ENCODE measurements at regions not wholly inside any gene's neighbourhood (a gene's known extent, or its start where the extent isn't known, plus 50 kb on each side); places are given as distances from the start of the nearest gene placed in this dataset.

- TF ChIP-seq, protein P1, sequence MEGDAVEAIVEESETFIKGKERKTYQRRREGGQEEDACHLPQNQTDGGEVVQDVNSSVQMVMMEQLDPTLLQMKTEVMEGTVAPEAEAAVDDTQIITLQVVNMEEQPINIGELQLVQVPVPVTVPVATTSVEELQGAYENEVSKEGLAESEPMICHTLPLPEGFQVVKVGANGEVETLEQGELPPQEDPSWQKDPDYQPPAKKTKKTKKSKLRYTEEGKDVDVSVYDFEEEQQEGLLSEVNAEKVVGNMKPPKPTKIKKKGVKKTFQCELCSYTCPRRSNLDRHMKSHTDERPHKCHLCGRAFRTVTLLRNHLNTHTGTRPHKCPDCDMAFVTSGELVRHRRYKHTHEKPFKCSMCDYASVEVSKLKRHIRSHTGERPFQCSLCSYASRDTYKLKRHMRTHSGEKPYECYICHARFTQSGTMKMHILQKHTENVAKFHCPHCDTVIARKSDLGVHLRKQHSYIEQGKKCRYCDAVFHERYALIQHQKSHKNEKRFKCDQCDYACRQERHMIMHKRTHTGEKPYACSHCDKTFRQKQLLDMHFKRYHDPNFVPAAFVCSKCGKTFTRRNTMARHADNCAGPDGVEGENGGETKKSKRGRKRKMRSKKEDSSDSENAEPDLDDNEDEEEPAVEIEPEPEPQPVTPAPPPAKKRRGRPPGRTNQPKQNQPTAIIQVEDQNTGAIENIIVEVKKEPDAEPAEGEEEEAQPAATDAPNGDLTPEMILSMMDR (conservative IDR thresholded peaks at IDR 0.05 in 1 of 2, IDR thresholded peaks at IDR 0.05 in 1 of 2; ENCODE audit: extremely low read depth in 1 of 2, insufficient read depth in 1 of 2, low read depth in 1 of 2, low read length in 2 of 2): no peak
- no peak for TF ChIP-seq EZH2 (IDR thresholded peaks at IDR 0.05; ENCODE audit: borderline replicate concordance, low read length)
These were observed 245.3 kb downstream of the MAFB start for GRCh38 chr20:40443753-40444152.
